BLaER1 (cell line): ENCODE measurements at regions not wholly inside any gene's neighbourhood (a gene's known extent, or its start where the extent isn't known, plus 50 kb on each side); places are given as distances from the start of the nearest gene placed in this dataset.
"Not testable (repeated sequence)": the region's sequence is repeated elsewhere in the genome, so short reads cannot be mapped to it uniquely, and the experiment has no call there.

Experiments used
- H3K27ac ChIP-seq: shearing (Covaris generic); formaldehyde crosslinking; 2 replicates; pipeline ENCODE4 v1.8.1; 2022
- H3K27me3 ChIP-seq: shearing (Covaris generic); formaldehyde crosslinking; 2 replicates; pipeline ENCODE4 v1.8.1; 2022
- H3K36me3 ChIP-seq: shearing (Covaris generic); formaldehyde crosslinking; 2 replicates; pipeline ENCODE4 v1.8.1; 2022
- H3K4me1 ChIP-seq: shearing (Covaris generic); formaldehyde crosslinking; 2 replicates; pipeline ENCODE4 v1.8.1; 2022
- H3K4me2 ChIP-seq: shearing (Covaris generic); formaldehyde crosslinking; 2 replicates; pipeline ENCODE4 v1.8.1; 2022
- H3K4me3 ChIP-seq: shearing (Covaris generic); formaldehyde crosslinking; 2 replicates; pipeline ENCODE4 v1.8.1; 2022
- H3K9ac ChIP-seq: shearing (Covaris generic); formaldehyde crosslinking; 2 replicates; pipeline ENCODE4 v1.8.1; 2022
- H3K9me3 ChIP-seq: shearing (Covaris generic); formaldehyde crosslinking; 2 replicates; pipeline ENCODE4 v1.8.1; 2022
- H4K20me1 ChIP-seq: shearing (Covaris generic); formaldehyde crosslinking; 2 replicates; pipeline ENCODE4 v1.8.1; 2022
- Cebpa-rat ChIP-seq: shearing (Covaris generic); IDR thresholded peaks from 2 replicates; pipeline ENCODE4 v1.8.1; 2022

- Histone ChIP-seq H3K27ac (no peak overlapping the region), H4K20me1 (no peaks in the 10 kb centered on the region), H3K4me1 (no peaks in the 10 kb centered on the region), H3K27me3 (no peaks in the 10 kb centered on the region), H3K9me3 (no peaks in the 10 kb centered on the region), H3K4me2 (no peak overlapping the region), H3K36me3 (no peaks in the 10 kb centered on the region), H3K9ac (no peak overlapping the region), H3K4me3 (no peak overlapping the region)
- no peak for TF ChIP-seq Cebpa-rat
Observed at GRCh38 chr3:104234442-104235194, 1132.1 kb upstream of the ALCAM start.

- TF ChIP-seq Cebpa-rat, result no peak
- no peaks in the 10 kb centered on the region for H3K4me1 ChIP-seq
- H3K36me3 ChIP-seq, result no peaks in the 10 kb centered on the region
- H4K20me1 ChIP-seq, result no peaks in the 10 kb centered on the region
- H3K4me3 ChIP-seq, result no peak overlapping the region
- H3K9ac ChIP-seq, result no peak overlapping the region
- H3K9me3 ChIP-seq, result no peaks in the 10 kb centered on the region
- H3K4me2 ChIP-seq, result no peak overlapping the region
- no peak overlapping the region for H3K27ac ChIP-seq
- H3K27me3 ChIP-seq, result no peaks in the 10 kb centered on the region
Observed at GRCh38 chr3:104244680-104245220, 1122.0 kb upstream of the ALCAM start.

DNA sequence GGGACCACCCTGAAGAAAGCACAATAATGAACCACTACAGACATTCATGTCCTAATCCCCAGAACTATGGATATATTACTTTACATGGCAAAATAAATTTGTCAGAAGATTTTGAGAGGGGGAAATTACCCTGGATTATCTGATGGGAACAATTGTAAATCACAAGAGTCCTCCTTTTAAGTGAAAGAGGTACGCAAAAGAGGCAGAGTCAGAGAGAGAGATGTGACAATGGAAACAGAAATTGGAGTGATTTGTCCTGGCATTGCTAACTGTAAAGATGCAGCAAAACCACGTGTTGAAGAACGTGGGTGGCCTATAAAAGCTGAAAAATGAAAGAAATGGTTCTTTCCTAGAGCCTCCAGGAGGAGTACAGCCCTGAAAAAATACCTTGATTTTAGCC lies 1121.4 kb upstream of the ALCAM start:
- no peak overlapping the region for H3K4me2 ChIP-seq
- no peaks in the 10 kb centered on the region for H4K20me1 ChIP-seq
- no peak for TF ChIP-seq Cebpa-rat
- no peak overlapping the region for H3K9ac ChIP-seq
- H3K4me1 ChIP-seq, result no peaks in the 10 kb centered on the region
- no peaks in the 10 kb centered on the region for H3K27me3 ChIP-seq
- no peak overlapping the region for H3K4me3 ChIP-seq
- no peak overlapping the region for H3K27ac ChIP-seq
- no peaks in the 10 kb centered on the region for H3K9me3 ChIP-seq
- H3K36me3 ChIP-seq, result no peaks in the 10 kb centered on the region

DNA sequence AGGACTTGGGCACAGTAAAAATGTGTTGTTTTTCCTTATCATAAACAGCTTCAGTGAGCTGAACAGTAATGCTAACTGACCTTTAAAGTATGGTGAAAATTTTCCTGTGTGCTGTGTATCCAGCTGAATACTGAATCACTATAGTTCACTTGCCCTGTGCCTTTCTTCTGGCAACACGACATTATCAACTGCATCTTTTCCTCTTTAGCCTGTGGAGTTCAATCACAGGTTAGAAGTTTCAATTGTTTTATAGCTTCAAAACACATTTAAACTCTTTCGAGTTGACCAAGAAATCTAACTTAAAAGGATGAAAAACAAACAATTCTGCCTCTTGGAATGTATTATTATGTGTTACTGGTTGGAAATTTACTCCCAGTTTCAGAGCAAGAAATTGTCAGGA lies 1120.7 kb upstream of the ALCAM start:
- Histone ChIP-seq H3K4me3 (no peak overlapping the region), H3K9me3 (no peaks in the 10 kb centered on the region), H3K36me3 (no peaks in the 10 kb centered on the region), H3K27ac (no peak overlapping the region), H3K4me1 (no peaks in the 10 kb centered on the region), H3K9ac (no peak overlapping the region), H3K4me2 (no peak overlapping the region), H3K27me3 (no peaks in the 10 kb centered on the region), H4K20me1 (no peaks in the 10 kb centered on the region)
- TF ChIP-seq Cebpa-rat, result no peak

DNA sequence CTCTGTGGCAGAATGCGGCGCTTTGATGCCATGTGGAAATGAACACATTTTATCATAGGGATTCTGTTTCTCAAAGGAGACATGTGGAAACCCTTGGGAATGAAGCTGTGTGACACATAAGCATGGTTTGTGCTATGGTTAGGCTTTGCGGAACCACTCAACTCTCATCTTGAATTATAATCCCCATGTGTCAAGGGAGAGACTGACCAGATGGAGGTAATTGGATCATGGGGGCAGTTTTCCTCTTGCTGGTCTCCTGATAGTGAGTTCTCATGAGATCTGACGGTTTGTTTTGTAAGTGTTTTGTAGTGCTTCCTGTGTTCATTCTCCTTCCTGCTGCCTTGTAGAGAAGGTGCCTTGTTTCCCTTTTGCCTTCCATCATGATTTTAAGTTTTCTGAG lies 1109.2 kb upstream of the ALCAM start:
- no peak for TF ChIP-seq Cebpa-rat
- no peak overlapping the region for H3K4me3 ChIP-seq
- H3K4me1 ChIP-seq, result no peaks in the 10 kb centered on the region
- H4K20me1 ChIP-seq, result no peaks in the 10 kb centered on the region
- H3K9ac ChIP-seq, result no peak overlapping the region
- no peak overlapping the region for H3K4me2 ChIP-seq
- H3K9me3 ChIP-seq, result no peaks in the 10 kb centered on the region
- H3K27ac ChIP-seq, result no peak overlapping the region
- H3K36me3 ChIP-seq, result no peaks in the 10 kb centered on the region
- no peaks in the 10 kb centered on the region for H3K27me3 ChIP-seq

- no peaks in the 10 kb centered on the region for H3K27me3 ChIP-seq
- no peak overlapping the region for H3K4me3 ChIP-seq
- no peaks in the 10 kb centered on the region for H4K20me1 ChIP-seq
- no peaks in the 10 kb centered on the region for H3K9me3 ChIP-seq
- no peak overlapping the region for H3K4me2 ChIP-seq
- no peaks in the 10 kb centered on the region for H3K4me1 ChIP-seq
- no peak overlapping the region for H3K9ac ChIP-seq
- no peaks in the 10 kb centered on the region for H3K36me3 ChIP-seq
- no peak for TF ChIP-seq Cebpa-rat
- H3K27ac ChIP-seq, result no peak overlapping the region
Observed at GRCh38 chr3:104263477-104263876, 1103.2 kb upstream of the ALCAM start.

GRCh38 chr3:104266219-104266618 lies 1100.5 kb upstream of the ALCAM start:
- not testable (repeated sequence) for H3K36me3 ChIP-seq, H3K9me3 ChIP-seq, H4K20me1 ChIP-seq, H3K4me2 ChIP-seq, H3K27me3 ChIP-seq, H3K9ac ChIP-seq, H3K4me1 ChIP-seq, H3K27ac ChIP-seq, H3K4me3 ChIP-seq

DNA sequence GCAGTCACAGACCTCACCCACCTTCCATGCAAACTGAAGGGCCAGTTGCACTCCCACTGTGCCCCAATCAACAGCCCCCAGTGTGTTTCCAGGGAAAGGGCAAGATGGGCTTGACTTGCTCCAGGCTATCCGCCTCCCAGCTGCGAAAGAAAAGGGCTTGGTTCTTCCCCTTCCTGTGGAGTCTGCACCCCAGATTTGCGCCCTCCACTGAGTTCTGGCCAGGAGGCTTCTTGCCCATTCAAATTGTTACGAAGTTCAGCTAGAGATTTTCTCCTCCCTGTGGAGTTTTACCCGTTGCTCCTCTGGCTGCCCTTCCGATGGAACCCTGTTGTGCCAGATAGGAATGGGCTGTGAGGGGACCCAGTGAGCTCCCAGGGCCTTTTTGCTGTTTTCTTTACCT lies 1096.9 kb upstream of the ALCAM start:
- no peak for TF ChIP-seq Cebpa-rat
- no peaks in the 10 kb centered on the region for H3K36me3 ChIP-seq
- no peak overlapping the region for H3K9ac ChIP-seq
- no peaks in the 10 kb centered on the region for H4K20me1 ChIP-seq
- no peak overlapping the region for H3K4me2 ChIP-seq
- no peaks in the 10 kb centered on the region for H3K27me3 ChIP-seq
- no peaks in the 10 kb centered on the region for H3K9me3 ChIP-seq
- no peak overlapping the region for H3K4me3 ChIP-seq
- H3K27ac ChIP-seq, result no peak overlapping the region
- no peaks in the 10 kb centered on the region for H3K4me1 ChIP-seq

DNA sequence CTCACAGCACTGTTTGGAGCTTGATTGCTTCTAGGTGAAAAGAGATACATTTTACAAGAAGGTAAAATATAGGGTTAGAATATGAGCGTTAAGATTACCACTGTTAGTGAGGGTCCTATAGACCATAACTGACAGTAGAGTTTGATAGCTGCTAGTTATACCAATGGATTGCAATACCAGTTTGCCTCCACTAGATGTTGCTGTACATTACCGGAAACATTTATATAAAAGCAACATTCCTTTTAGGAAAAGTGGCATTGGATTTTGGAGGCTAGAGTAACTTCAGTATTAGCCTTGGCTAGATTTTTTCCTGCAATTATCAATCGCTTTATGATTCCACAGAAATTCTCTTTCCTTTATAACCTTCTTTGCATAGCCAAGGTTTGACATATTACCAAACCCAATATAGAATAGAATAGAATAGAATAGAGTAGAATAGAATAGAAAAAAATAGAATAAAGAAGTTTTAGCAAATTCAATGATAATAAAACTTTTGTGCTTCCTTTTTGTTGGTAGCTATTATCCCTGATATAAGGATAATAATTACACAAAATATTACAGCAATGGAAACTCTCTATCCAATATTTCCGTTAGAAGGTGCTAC lies 1093.6 kb upstream of the ALCAM start:
- TF ChIP-seq Cebpa-rat, result no peak
- H3K27me3 ChIP-seq, result no peaks in the 10 kb centered on the region

DNA sequence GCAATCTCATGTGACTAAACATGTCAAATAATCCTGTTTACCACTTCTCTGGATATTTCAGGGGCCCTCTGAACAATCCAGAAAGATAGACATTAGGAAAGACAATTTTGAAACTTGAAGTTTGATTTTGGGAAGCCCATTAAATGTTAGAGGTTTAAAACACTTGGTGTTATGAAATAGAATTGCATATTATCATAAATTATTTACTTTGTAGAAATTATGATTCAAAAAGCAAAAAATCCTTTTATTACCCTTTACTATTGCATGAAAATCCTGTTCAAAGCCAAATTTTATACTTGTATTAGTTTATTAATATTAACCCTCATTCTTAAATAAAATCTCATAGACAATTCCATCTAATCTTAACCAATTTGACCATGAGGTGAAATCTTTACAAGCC lies 1091.5 kb upstream of the ALCAM start:
- no peak overlapping the region for H3K4me2 ChIP-seq
- H3K27ac ChIP-seq, result no peak overlapping the region
- no peak for TF ChIP-seq Cebpa-rat

More for the DNA sequence above, 1093.6 kb upstream of the ALCAM start:
- Histone ChIP-seq H3K36me3 (no peaks in the 10 kb centered on the region), H3K4me1 (no peaks in the 10 kb centered on the region), H3K27ac (no peak overlapping the region), H4K20me1 (no peaks in the 10 kb centered on the region), H3K9ac (no peak overlapping the region), H3K4me2 (no peak overlapping the region), H3K4me3 (no peak overlapping the region), H3K9me3 (no peaks in the 10 kb centered on the region)

More for the DNA sequence above, 1091.5 kb upstream of the ALCAM start:
- no peaks in the 10 kb centered on the region; the same call in 1 of the 2 replicates for H3K9me3 ChIP-seq
- H3K36me3 ChIP-seq, result no peaks in the 10 kb centered on the region
- H4K20me1 ChIP-seq, result no peaks in the 10 kb centered on the region
- H3K4me1 ChIP-seq, result no peaks in the 10 kb centered on the region
- no peak overlapping the region for H3K9ac ChIP-seq
- H3K4me3 ChIP-seq, result no peak overlapping the region
- no peaks in the 10 kb centered on the region for H3K27me3 ChIP-seq
